B cell (primary cell): ENCODE measurements at regions not wholly inside any gene's neighbourhood (a gene's known extent, or its start where the extent isn't known, plus 50 kb on each side); places are given as distances from the start of the nearest gene placed in this dataset.
"Not testable (repeated sequence)": the region's sequence is repeated elsewhere in the genome, so short reads cannot be mapped to it uniquely, and the experiment has no call there.

ENCODE experiments used
- ATAC-seq: fragments of 200-7000 bp; cut with Tn5 transposase; one replicate; pipeline ENCODE4 v1.10.0; 2021; ENCODE audit warnings: low read depth, mild to moderate bottlenecking, moderate number of reproducible peaks, moderate library complexity
- CTCF ChIA-PET: fragments of 350-600 bp; sonication (Branson Sonifier 250); formaldehyde crosslinking; loops from one replicate; lab custom pipeline; 2021; ENCODE audit warnings: antibody characterized with exemption, inconsistent platforms; lab: Charles Lee
- POLR2A ChIA-PET: fragments of 350-600 bp; sonication (Branson Sonifier 250); formaldehyde crosslinking; loops from one replicate; lab custom pipeline; 2021; ENCODE audit warnings: antibody characterized with exemption; lab: Charles Lee
- DNase-seq: peaks from one replicate; pipeline ENCODE4 v3.0.0; 2013
- H2AFZ ChIP-seq: 2 replicates; pipeline ENCODE4 v1.6.1; 2012; ENCODE audit warnings: mild to moderate bottlenecking, low read depth, low read length; ENCODE audit not compliant: insufficient read depth, poor library complexity, severe bottlenecking
- H3K27ac ChIP-seq, 2 donors: 1 replicate in 1 of 2; 2 replicates in 1 of 2; pipeline ENCODE4 v1.5.1; 2012 to 2013; ENCODE audit warnings: low read length in 2 of 2, mild to moderate bottlenecking in 2 of 2, moderate library complexity in 1 of 2
- H3K27me3 ChIP-seq, 4 experiments: fragments of 200-600 bp in 1 of 4; sonication (generic) in 1 of 4; replicated peaks in 1 of 4; 1 replicate in 2 of 4; 2 replicates in 2 of 4; pipeline versions ENCODE4 v1.6.1 to v1.7.0; 2013 to 2016; ENCODE audit warnings: low read length in 3 of 4, mild to moderate bottlenecking in 2 of 4, mixed read lengths in 1 of 4, moderate library complexity in 1 of 4; ENCODE audit not compliant: insufficient read depth in 4 of 4, control insufficient read depth in 3 of 4; ENCODE audit errors: control extremely low read depth in 1 of 4
- H3K36me3 ChIP-seq, 2 experiments: replicated peaks in 1 of 2; 1 replicate in 1 of 2; 2 replicates in 1 of 2; pipeline versions ENCODE4 v1.6.1 to v1.7.1; 2013; ENCODE audit warnings: low read length in 1 of 2; ENCODE audit not compliant: insufficient read depth in 2 of 2, control insufficient read depth in 1 of 2; ENCODE audit errors: control extremely low read depth in 1 of 2, extremely low read depth in 1 of 2
- H3K4me1 ChIP-seq, 2 donors: fragments of 200-600 bp in 1 of 2; sonication (generic) in 1 of 2; 1 replicate in 1 of 2; 2 replicates in 1 of 2; pipeline versions ENCODE4 v1.5.1 to v1.6.1; 2013 to 2017; ENCODE audit warnings: low read length in 2 of 2; ENCODE audit not compliant: control insufficient read depth in 2 of 2, insufficient read depth in 2 of 2
- H3K4me2 ChIP-seq: replicated peaks from 2 replicates; pipeline ENCODE3; 2012; ENCODE audit warnings: mild to moderate bottlenecking, low read depth, low read length; ENCODE audit not compliant: poor library complexity, severe bottlenecking
- H3K4me3 ChIP-seq, 5 experiments: fragments of 200-600 bp in 1 of 5; sonication (generic) in 1 of 5; 1 replicate in 3 of 5; 2 replicates in 2 of 5; pipeline versions ENCODE4 v1.5.1 to v1.7.0; 2011 to 2016; ENCODE audit warnings: low read length in 4 of 5, mild to moderate bottlenecking in 4 of 5, low read depth in 2 of 5, control low read depth in 1 of 5, moderate library complexity in 1 of 5; ENCODE audit not compliant: insufficient read depth in 1 of 5; ENCODE audit errors: control extremely low read depth in 1 of 5, extremely low read depth in 1 of 5
- H3K79me2 ChIP-seq: fragments of 200-600 bp; sonication (generic); one replicate; pipeline ENCODE4 v1.6.0; 2016; ENCODE audit warnings: low read length; ENCODE audit not compliant: control insufficient read depth, insufficient read depth
- H3K9ac ChIP-seq: fragments of 200-600 bp; sonication (generic); 2 replicates; pipeline ENCODE4 v1.6.1; 2017; ENCODE audit warnings: mild to moderate bottlenecking, low read length, moderate library complexity
- H3K9me3 ChIP-seq, 3 donors: one replicate each; pipeline versions ENCODE4 v1.6.1 to v1.7.1; 2013; ENCODE audit warnings: low read length in 2 of 3; ENCODE audit not compliant: control insufficient read depth in 2 of 3, insufficient read depth in 1 of 3; ENCODE audit errors: control extremely low read depth in 1 of 3
- H4K20me1 ChIP-seq: 2 replicates; pipeline ENCODE4 v1.6.0; 2012; ENCODE audit warnings: mild to moderate bottlenecking, low read length; ENCODE audit not compliant: insufficient read depth, control insufficient read depth, poor library complexity, severe bottlenecking
- H3K27ac Mint-ChIP-seq: one replicate; pipeline ENCODE4 v1.8.0; 2021; ENCODE audit warnings: mixed read lengths
- H3K27me3 Mint-ChIP-seq: one replicate; pipeline ENCODE4 v1.8.0; 2021; ENCODE audit warnings: mixed read lengths
- H3K4me1 Mint-ChIP-seq: one replicate; pipeline ENCODE4 v1.8.0; 2021; ENCODE audit warnings: mixed read lengths
- H3K4me3 Mint-ChIP-seq: one replicate; pipeline ENCODE4 v1.8.0; 2021; ENCODE audit warnings: mixed read lengths
- H3K9me3 Mint-ChIP-seq: one replicate; pipeline ENCODE4 v1.8.0; 2022; ENCODE audit warnings: mixed read lengths; ENCODE audit not compliant: insufficient read depth
- CTCF ChIP-seq: fragments of 200-600 bp; IDR thresholded peaks from one replicate; pipeline ENCODE4 v1.8.0; 2022; ENCODE audit warnings: antibody characterized with exemption, mild to moderate bottlenecking
- EZH2 ChIP-seq: IDR thresholded peaks from 2 replicates; pipeline ENCODE4 v1.6.1; 2012; ENCODE audit warnings: borderline replicate concordance, low read depth, mild to moderate bottlenecking, moderate library complexity, low read length; ENCODE audit not compliant: insufficient read depth, poor library complexity, severe bottlenecking
- WGBS: methylation state at CpG from one replicate; pipeline ENCODE4 v1.1.5; 2013; ENCODE audit warnings: missing lambda C conversion rate; ENCODE audit not compliant: insufficient coverage; 5-methylcytosine and 5-hydroxymethylcytosine counted together
- intact Hi-C: fragments of 100-400 bp; cut with micrococcal nuclease; formaldehyde crosslinking; loops from one replicate; pipeline ENCODE4 v1.10.0; 2022

GRCh38 chr9:15369238-15369637 is 53.4 kb upstream of the SNAPC3 start:
- ATAC-seq (no peak), DNase-seq (no peak)
- Histone ChIP-seq H3K27ac (no peak overlapping the region), H3K27me3 (no peaks in the 10 kb centered on the region), H3K79me2 (no peaks in the 10 kb centered on the region), H3K4me1 (no peaks in the 10 kb centered on the region), H3K9me3 (peaks cover 0 to 4% (median 0%) of the 10 kb centered on the region in 3 donors), H3K4me3 (no peak overlapping the region), H3K4me2 (no peak overlapping the region), H3K36me3 (no peaks in the 10 kb centered on the region), H4K20me1 (no peaks in the 10 kb centered on the region), H3K9ac (no peak overlapping the region), H2AFZ (no peak overlapping the region)
- H3K27ac Mint-ChIP-seq, result no peak overlapping the region
- H3K4me3 Mint-ChIP-seq, result no peak overlapping the region
- peaks cover 14% of the 10 kb centered on the region for H3K27me3 Mint-ChIP-seq
- ChIA-PET POLR2A (no interaction called here), CTCF (no interaction called here)
- TF ChIP-seq CTCF (no peak), EZH2 (no peak)
- H3K9me3 Mint-ChIP-seq, result no peaks in the 10 kb centered on the region
- intact Hi-C loops, result no loop called here
- H3K4me1 Mint-ChIP-seq, result no peaks in the 10 kb centered on the region

GRCh38 chr9:15364975-15365553 is 57.6 kb upstream of the SNAPC3 start:
- H3K9me3 ChIP-seq, H3K79me2 ChIP-seq, H3K4me3 ChIP-seq, H3K27ac ChIP-seq, POLR2A ChIA-PET, H3K27ac Mint-ChIP-seq, intact Hi-C loops, H3K4me3 Mint-ChIP-seq, H3K36me3 ChIP-seq, H2AFZ ChIP-seq, H3K27me3 Mint-ChIP-seq, H3K4me1 Mint-ChIP-seq, H3K9me3 Mint-ChIP-seq, H3K9ac ChIP-seq, ATAC-seq, DNase-seq, H3K4me2 ChIP-seq, H3K4me1 ChIP-seq, CTCF ChIA-PET, H4K20me1 ChIP-seq, H3K27me3 ChIP-seq: not testable (repeated sequence)
- WGBS, result 86% methylated on average over 10 of the region's 13 CpGs
